ACC112 (cell line): ENCODE measurements at regions not wholly inside any gene's neighbourhood (a gene's known extent, or its start where the extent isn't known, plus 50 kb on each side); places are given as distances from the start of the nearest gene placed in this dataset.
"Not testable (repeated sequence)": the region's sequence is repeated elsewhere in the genome, so short reads cannot be mapped to it uniquely, and the experiment has no call there.

ENCODE experiments used
- H2AFZ ChIP-seq: fragments of 200-600 bp; sonication (generic); one replicate; pipeline ENCODE4 v1.6.0; 2017; ENCODE audit warnings: antibody characterized with exemption, low read length; ENCODE audit not compliant: unreplicated experiment
- H3K27ac ChIP-seq: fragments of 200-600 bp; sonication (generic); 2 replicates; pipeline ENCODE4 v1.5.1; 2014; ENCODE audit warnings: low read depth, mild to moderate bottlenecking, antibody characterized with exemption, low read length, moderate library complexity
- H3K27me3 ChIP-seq: fragments of 200-600 bp; sonication (generic); 2 replicates; pipeline ENCODE4 v1.6.1; 2014; ENCODE audit warnings: mild to moderate bottlenecking, antibody characterized with exemption, low read length, moderate library complexity, mixed read lengths; ENCODE audit not compliant: insufficient read depth
- H3K36me3 ChIP-seq: fragments of 200-600 bp; sonication (generic); 2 replicates; pipeline ENCODE4 v1.6.1; 2016; ENCODE audit warnings: mild to moderate bottlenecking, antibody characterized with exemption, low read length, moderate library complexity, mixed read lengths; ENCODE audit not compliant: insufficient read depth
- H3K4me1 ChIP-seq: fragments of 200-600 bp; sonication (generic); one replicate; pipeline ENCODE4 v1.6.1; 2016; ENCODE audit warnings: low read length, mixed read lengths; ENCODE audit not compliant: insufficient read depth, unreplicated experiment, control insufficient read depth
- H3K4me3 ChIP-seq: fragments of 200-600 bp; sonication (generic); 2 replicates; pipeline ENCODE4 v1.5.1; 2014; ENCODE audit warnings: mild to moderate bottlenecking, low read depth, low read length
- H3K79me2 ChIP-seq: fragments of 200-600 bp; sonication (generic); one replicate; pipeline ENCODE4 v1.6.0; 2016; ENCODE audit warnings: low read length; ENCODE audit not compliant: control insufficient read depth, unreplicated experiment, insufficient read depth

GRCh38 chr6:81531869-81532561 lies 220.5 kb downstream of the TENT5A start:
- H3K36me3 ChIP-seq: no peaks in the 10 kb centered on the region
- H3K27ac ChIP-seq: no peak overlapping the region
- no peaks in the 10 kb centered on the region for H3K27me3 ChIP-seq
- no peaks in the 10 kb centered on the region for H3K4me1 ChIP-seq
- no peak overlapping the region for H2AFZ ChIP-seq
- no peaks in the 10 kb centered on the region for H3K79me2 ChIP-seq
- H3K4me3 ChIP-seq: no peak overlapping the region

- Histone ChIP-seq H3K27ac (no peak overlapping the region), H3K27me3 (no peaks in the 10 kb centered on the region), H3K4me1 (no peaks in the 10 kb centered on the region), H3K4me3 (no peak overlapping the region), H2AFZ (no peak overlapping the region), H3K79me2 (no peaks in the 10 kb centered on the region), H3K36me3 (no peaks in the 10 kb centered on the region)
Measured at GRCh38 chr6:81517455-81517854, 235.0 kb downstream of the TENT5A start.

GRCh38 chr6:81515562-81516453 lies 236.7 kb downstream of the TENT5A start:
- Histone ChIP-seq H3K36me3 (no peaks in the 10 kb centered on the region), H2AFZ (no peak overlapping the region), H3K4me1 (no peaks in the 10 kb centered on the region), H3K4me3 (no peak overlapping the region), H3K27me3 (no peaks in the 10 kb centered on the region), H3K79me2 (no peaks in the 10 kb centered on the region), H3K27ac (no peak overlapping the region)

GRCh38 chr6:81514195-81514594 lies 238.3 kb downstream of the TENT5A start:
- not testable (repeated sequence) for H3K79me2 ChIP-seq, H3K36me3 ChIP-seq, H2AFZ ChIP-seq, H3K27ac ChIP-seq, H3K27me3 ChIP-seq, H3K4me3 ChIP-seq, H3K4me1 ChIP-seq

GRCh38 chr6:81511423-81511822 lies 241.1 kb downstream of the TENT5A start:
- Histone ChIP-seq H3K4me1 (no peaks in the 10 kb centered on the region), H3K4me3 (no peak overlapping the region), H2AFZ (no peak overlapping the region), H3K79me2 (no peaks in the 10 kb centered on the region), H3K27me3 (no peaks in the 10 kb centered on the region), H3K36me3 (no peaks in the 10 kb centered on the region), H3K27ac (no peak overlapping the region)

GRCh38 chr6:81495999-81496398 lies 256.5 kb downstream of the TENT5A start:
- H2AFZ ChIP-seq: no peak overlapping the region
- no peaks in the 10 kb centered on the region for H3K36me3 ChIP-seq

GRCh38 chr6:81491454-81492101 lies 260.9 kb downstream of the TENT5A start:
- Histone ChIP-seq H3K27me3 (no peaks in the 10 kb centered on the region), H3K79me2 (no peaks in the 10 kb centered on the region), H3K36me3 (no peaks in the 10 kb centered on the region), H3K4me3 (no peak overlapping the region), H3K4me1 (no peaks in the 10 kb centered on the region), H3K27ac (no peak overlapping the region), H2AFZ (no peak overlapping the region)

More at GRCh38 chr6:81495999-81496398, 256.5 kb downstream of the TENT5A start:
- H3K27me3 ChIP-seq: no peaks in the 10 kb centered on the region
- H3K4me1 ChIP-seq: no peaks in the 10 kb centered on the region
- no peaks in the 10 kb centered on the region for H3K79me2 ChIP-seq
- no peak overlapping the region for H3K27ac ChIP-seq
- H3K4me3 ChIP-seq: no peak overlapping the region

- no peaks in the 10 kb centered on the region for H3K27me3 ChIP-seq
- no peak overlapping the region for H2AFZ ChIP-seq
- no peaks in the 10 kb centered on the region for H3K4me1 ChIP-seq
Measured at GRCh38 chr6:81487489-81487888, 265.0 kb downstream of the TENT5A start.

GRCh38 chr6:81486234-81486633 lies 266.2 kb downstream of the TENT5A start:
- Histone ChIP-seq H3K79me2 (no peaks in the 10 kb centered on the region), H3K27me3 (no peaks in the 10 kb centered on the region)

More at GRCh38 chr6:81487489-81487888, 265.0 kb downstream of the TENT5A start:
- H3K36me3 ChIP-seq: no peaks in the 10 kb centered on the region
- H3K27ac ChIP-seq: no peak overlapping the region
- no peaks in the 10 kb centered on the region for H3K79me2 ChIP-seq
- H3K4me3 ChIP-seq: no peak overlapping the region

GRCh38 chr6:81485395-81485794 lies 267.1 kb downstream of the TENT5A start:
- Histone ChIP-seq H3K27me3 (no peaks in the 10 kb centered on the region), H3K79me2 (no peaks in the 10 kb centered on the region), H2AFZ (no peak overlapping the region), H3K4me1 (no peaks in the 10 kb centered on the region), H3K36me3 (no peaks in the 10 kb centered on the region), H3K4me3 (no peak overlapping the region), H3K27ac (no peak overlapping the region)

More at GRCh38 chr6:81486234-81486633, 266.2 kb downstream of the TENT5A start:
- no peak overlapping the region for H3K4me3 ChIP-seq
- no peak overlapping the region for H2AFZ ChIP-seq
- no peaks in the 10 kb centered on the region for H3K4me1 ChIP-seq
- H3K27ac ChIP-seq: no peak overlapping the region
- H3K36me3 ChIP-seq: no peaks in the 10 kb centered on the region
